Activated gamma-delta T cell treated with Interleukin-2 at 50 U/mL for 16 hours (primary cell): ENCODE measurements at regions not wholly inside any gene's neighbourhood (a gene's known extent, or its start where the extent isn't known, plus 50 kb on each side); places are given as distances from the start of the nearest gene placed in this dataset.

Source experiments
- DNase-seq: peaks from one replicate; pipeline ENCODE4 v3.0.0-alpha.2; 2020

DNA sequence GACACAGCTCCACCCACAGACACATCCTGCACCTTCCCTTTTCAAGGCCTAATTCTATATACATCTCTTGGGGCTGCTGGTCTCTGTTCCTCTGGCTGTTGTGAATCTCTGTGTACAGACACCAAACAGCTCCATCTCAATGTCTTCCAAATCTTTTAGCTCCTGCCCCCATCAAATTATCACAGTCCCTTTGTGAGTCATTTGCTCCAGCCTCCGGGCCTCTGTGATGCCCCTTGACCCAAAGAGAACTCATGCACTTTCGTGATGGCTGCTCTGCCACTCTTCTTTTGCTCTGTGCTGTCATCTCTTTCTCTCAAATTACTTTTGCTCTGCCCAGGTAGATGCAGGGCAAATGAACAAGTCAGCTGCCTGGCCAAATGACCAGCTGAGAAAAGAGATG lies 369.0 kb upstream of the CDIN1 start:
- no peak for DNase-seq

DNA sequence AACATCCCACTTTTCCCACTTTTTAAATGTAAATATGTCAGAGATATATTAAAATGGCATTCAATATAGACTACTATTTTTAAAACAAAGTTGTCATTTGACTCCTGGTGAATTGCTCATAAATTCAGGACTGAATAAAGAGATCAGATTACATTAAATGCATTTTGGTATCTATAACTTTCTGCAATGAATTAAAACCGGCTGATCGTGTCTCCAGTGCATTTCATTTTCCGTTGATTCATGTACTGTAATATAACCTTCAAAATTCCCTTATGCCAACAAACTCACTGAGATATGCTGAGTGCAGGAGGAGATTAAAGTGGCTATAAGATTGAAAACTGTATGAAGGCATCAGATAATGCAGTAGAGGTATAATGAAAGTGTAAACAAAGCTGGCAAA lies 361.1 kb upstream of the CDIN1 start:
- DNase-seq = no peak

- no peak for DNase-seq
These were observed 360.4 kb upstream of the CDIN1 start for GRCh38 chr15:36218991-36219390.

DNA sequence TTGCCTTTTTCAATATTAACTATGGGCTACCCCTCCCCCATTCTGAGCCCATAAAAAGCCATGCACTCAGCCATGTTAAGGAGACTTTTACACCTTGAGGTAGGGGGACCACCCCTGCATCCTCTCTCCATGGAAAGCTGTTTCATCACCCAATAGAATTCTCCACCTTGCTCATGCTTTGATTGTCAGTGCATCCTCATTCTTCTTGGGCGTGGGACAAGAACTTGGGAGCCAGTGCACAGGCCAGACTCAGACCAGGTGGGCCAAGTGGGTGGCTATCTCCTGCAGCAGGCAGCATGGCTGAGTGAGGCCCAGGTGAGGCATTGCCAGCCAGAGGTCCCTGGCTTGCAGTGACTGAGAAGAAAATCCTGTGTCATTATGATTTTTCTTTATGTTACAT lies 357.4 kb upstream of the CDIN1 start:
- no peak for DNase-seq

DNA sequence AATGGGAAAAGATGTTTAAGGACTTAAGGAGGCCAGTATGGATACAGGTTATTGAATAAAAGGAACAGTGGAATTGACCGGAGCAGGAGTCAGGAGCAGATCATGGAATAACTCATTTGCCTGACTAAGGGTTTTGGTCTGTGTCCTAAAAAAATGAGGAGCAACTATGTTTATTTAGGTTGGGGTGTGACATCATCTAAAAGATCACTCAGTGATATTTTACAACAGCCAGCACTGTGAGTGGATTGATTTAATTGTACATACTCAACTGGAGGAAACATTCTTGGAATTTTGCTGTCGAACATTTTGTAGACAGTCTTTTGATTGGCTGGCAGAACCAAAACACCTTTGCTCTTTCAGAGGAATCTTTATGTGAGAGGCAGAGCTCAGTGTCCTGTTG lies 348.6 kb upstream of the CDIN1 start:
- DNase-seq = no peak

DNA sequence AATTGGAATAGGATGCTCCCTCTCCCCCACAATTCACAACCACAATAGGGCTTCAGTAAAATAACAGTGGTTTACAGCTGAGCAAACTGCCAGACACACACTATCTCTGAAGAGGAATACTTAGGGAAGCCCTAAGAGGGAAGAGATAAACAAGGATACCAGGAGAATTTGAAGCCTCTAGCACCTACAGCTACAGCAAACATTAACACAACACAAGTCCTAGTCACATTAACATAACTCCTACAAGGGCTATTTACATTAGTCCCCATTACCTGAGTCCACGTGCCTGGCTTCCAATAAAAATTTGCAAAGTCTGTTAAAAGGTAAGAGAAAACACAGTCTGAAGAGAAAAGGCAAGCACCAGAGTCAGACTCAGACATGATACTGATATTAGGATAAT lies 346.9 kb upstream of the CDIN1 start:
- no peak for DNase-seq

GRCh38 chr15:36234743-36235142 lies 344.7 kb upstream of the CDIN1 start:
- no peak for DNase-seq

DNA sequence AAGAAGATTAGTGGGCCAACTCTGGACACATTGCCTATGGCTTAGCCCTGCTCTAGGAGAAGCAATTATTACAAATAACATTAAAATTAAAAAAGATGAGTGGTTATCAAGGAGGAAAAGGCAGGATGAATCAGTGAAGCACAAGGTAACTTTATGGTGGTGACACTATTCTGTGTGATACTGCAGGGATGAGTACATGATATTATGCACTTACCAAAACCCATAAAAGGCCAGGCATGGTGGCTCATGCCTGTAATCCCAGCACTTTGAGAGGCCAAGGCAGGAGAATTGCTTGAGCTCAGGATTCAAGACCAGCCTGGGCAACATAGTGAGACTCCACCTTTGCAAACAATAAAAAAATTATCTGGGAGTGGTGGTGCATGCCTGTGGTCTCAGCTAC lies 344.3 kb upstream of the CDIN1 start:
- no peak for DNase-seq

GRCh38 chr15:36239509-36239908 lies 339.9 kb upstream of the CDIN1 start:
- DNase-seq = no peak

DNA sequence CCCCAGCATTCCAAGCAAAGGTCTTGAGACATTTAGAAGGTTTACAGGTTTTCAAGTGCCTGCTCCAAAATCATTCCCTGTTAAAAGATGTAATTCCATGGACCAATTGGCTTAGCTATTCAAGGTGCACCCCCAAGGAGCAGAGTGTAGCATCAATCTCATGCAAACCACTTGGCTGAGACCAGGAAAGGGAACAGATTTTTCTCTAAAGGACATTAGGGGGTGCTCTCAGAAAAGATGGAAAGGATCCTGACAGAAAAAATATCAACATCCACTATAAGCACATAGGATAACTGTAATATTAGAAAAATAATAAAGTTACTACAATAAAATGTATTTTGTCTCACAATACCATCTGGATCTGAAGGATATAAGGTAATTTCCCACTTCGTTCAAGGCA lies 328.0 kb upstream of the CDIN1 start:
- DNase-seq = no peak

GRCh38 chr15:36252146-36252711 lies 327.2 kb upstream of the CDIN1 start:
- no peak for DNase-seq

GRCh38 chr15:36254426-36254825 lies 325.0 kb upstream of the CDIN1 start:
- no peak for DNase-seq

- DNase-seq = no peak
These were observed 323.0 kb upstream of the CDIN1 start for GRCh38 chr15:36256404-36256807.

GRCh38 chr15:36263666-36264065 lies 315.8 kb upstream of the CDIN1 start:
- no peak for DNase-seq

DNA sequence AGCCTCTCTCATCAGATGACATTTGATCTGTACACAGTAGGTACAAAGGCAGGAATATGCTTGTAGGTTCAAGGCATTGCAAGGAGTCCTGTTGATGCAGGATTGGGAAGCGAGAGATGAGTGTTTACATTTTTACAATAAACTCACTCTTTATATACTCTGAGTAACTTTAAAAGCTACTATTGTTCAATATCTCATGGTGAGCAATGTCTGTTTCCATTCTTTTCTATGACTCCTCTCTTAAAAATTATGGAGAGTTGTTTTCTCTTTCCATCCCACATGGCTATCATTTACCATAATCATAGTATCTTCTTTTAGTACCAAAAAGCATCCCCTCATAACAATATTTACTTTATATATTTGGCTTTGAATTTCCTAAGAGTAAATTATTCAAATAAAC lies 314.0 kb upstream of the CDIN1 start:
- no peak for DNase-seq

GRCh38 chr15:36271048-36271447 lies 308.4 kb upstream of the CDIN1 start:
- no peak for DNase-seq

GRCh38 chr15:36275656-36276055 lies 303.8 kb upstream of the CDIN1 start:
- no peak for DNase-seq

DNA sequence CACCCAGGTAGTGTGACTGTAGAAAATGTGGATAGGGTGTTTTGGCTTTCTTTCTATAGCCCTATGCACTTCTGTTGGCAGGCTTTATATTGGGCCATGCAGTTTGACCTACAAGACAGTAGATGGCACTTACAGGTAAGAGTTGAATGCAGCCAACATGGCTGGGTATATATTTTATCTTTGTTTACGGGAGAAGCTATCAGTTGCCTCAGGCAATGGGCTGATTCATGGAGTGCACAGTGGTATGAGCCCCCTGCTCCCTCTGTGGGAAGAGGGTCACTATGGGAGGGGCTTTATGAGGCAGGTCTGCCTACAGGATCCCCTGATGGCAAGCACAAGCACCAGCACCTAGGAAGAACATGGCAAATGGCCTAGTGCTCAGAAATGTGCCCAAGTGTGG lies 301.2 kb upstream of the CDIN1 start:
- DNase-seq = no peak

- DNase-seq = no peak
These were observed 296.6 kb upstream of the CDIN1 start for GRCh38 chr15:36282821-36283220.

GRCh38 chr15:36284911-36285310 lies 294.5 kb upstream of the CDIN1 start:
- DNase-seq = no peak

- DNase-seq = no peak
These were observed 287.9 kb upstream of the CDIN1 start for GRCh38 chr15:36291501-36291900.

DNA sequence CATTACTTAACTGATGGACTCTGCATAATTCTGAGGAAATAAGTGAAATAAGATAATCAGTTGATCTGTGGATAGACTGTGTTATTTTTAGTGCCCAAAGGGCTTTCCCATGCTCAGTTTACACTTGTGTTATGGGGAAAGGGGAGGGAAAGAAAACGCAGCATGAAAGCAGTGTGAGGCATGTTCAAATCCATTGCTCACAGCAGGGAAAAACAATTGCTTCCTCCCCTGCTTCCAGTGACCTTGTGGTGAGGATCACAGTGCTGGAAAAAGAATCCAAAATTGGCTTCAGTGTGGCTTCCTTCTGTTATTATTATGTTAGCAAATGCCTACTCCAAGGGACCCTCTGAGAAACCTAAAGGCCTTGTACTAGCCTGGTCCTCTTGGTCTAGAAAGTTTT lies 285.1 kb upstream of the CDIN1 start:
- DNase-seq = no peak

DNA sequence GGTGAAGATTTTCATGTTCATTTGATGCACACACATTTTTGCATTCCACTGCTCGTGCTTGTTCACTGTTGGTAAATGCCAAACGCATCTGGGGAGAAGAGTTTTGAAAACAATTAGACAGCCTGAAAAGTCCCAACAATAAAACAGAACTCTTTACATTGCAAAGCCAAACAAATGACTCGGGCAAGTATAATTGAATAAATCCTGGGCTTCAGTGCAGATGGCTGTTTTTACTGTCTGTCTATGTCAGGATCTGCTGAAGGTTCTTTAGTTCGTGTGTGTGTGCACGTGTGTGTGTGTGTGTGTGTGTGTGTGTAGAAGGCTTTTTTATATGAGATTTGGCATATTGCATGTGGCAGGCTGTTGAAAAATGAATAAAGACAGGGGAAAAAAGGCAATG lies 277.5 kb upstream of the CDIN1 start:
- DNase-seq = no peak

DNA sequence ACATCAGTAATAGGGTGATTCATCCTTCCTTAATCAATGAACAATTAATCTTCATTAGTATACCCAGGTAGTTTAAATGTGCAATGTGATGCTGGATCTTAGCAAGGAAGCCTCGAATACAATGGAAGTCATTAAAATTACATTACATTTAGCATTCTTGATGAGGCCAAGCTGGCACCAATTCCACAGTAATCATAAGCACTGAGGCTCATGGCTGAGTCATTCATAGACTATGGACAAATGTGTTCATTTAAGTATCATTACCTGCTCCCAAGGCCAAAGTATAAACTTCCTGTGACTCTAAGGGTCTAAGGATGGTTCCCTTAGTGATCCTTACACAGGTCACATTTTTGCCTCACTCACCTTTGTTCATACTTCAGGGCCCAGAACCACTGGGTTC lies 266.4 kb upstream of the CDIN1 start:
- DNase-seq = no peak

- DNase-seq = no peak
These were observed 265.6 kb upstream of the CDIN1 start for GRCh38 chr15:36313736-36314280.

- no peak for DNase-seq
These were observed 263.8 kb upstream of the CDIN1 start for GRCh38 chr15:36315649-36316048.
